Epithelial cell of prostate (primary cell): ENCODE measurements at regions not wholly inside any gene's neighbourhood (a gene's known extent, or its start where the extent isn't known, plus 50 kb on each side); places are given as distances from the start of the nearest gene placed in this dataset.

Experiments
- DNase-seq: peaks from one replicate; pipeline ENCODE4 v3.0.0-alpha.2; 2011; ENCODE audit warnings: low read depth, low spot score
- H3K27ac ChIP-seq: fragments of 450-650 bp; 2 replicates; pipeline ENCODE4 v1.5.1; 2017; ENCODE audit warnings: mild to moderate bottlenecking

GRCh38 chr5:4862500-4862899 lies 277.6 kb upstream of the ADAMTS16 start:
- no peak overlapping the region for H3K27ac ChIP-seq
- DNase-seq: no peak

GRCh38 chr5:4866131-4866659 lies 273.9 kb upstream of the ADAMTS16 start:
- DNase-seq: no peak

DNA sequence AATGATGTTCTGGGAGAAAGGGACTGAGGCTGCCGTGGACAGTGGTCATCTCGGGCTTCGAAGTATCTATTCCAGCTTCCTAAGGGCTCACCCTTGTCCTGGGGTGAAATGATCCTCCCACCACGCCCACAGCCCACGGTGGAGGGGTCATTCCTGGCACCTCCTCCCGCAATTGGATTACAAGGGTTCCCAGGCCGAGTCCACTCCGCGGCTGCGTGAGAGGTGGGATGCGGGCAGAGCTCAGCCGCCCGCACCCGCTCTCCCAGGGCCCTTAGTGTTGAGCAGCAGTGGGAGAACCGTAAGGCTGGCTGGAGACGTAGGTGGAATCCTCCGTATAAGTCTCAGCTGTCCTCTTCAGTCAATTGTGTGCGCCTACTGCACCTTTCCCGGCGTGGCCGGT lies 273.3 kb upstream of the ADAMTS16 start:
- H3K27ac ChIP-seq: no peak overlapping the region
- no peak for DNase-seq

More at GRCh38 chr5:4866131-4866659, 273.9 kb upstream of the ADAMTS16 start:
- H3K27ac ChIP-seq: no peak overlapping the region

DNA sequence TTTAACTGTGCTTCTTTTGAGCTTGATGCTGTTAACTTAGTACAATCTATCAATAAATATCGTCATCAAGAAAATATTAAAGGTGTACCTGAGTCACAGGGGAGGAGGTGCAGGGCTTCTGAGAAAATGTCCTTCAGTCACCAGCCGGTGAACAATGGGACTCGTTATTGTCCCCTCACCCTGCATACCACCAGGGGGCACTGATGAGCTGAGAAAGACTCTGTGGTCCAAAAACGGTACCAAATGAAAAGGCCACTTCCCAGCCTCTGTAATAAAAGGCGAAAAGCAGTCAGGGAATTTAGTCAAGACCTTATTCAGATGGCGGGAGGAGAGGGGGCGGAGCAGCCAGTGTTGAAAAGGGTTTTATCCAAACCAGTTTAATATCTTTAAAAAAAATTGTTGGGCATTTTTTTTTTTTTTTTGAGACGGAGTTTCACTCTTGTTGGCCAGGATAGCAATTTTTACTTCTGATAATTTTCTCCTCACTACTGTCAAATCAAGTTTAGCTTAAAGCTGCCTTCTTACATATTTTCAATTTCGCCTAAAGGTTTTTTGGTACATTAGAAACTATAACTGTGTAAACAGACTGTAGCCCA lies 271.9 kb upstream of the ADAMTS16 start:
- no peak for DNase-seq
- H3K27ac ChIP-seq: no peak overlapping the region

DNA sequence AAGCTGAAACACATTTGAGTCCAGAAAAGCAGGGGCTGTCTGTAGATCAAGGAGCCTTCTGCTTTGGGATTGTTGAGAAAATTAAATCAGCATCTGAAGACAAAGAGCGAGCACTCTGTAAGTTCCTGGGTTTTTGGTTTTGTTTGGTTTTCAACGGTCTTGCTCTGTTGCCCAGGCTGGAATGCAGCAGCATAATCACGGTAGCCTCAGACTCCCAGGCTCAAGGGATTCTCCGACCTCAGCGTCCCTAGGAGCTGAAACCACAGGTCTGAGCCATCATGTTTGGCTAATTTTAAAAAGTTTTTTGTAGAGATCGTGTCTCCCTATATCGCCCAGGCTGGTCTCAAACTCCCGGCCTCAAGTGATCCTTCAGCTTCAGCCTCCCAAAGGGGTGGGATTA lies 266.5 kb upstream of the ADAMTS16 start:
- DNase-seq: no peak
- no peak overlapping the region for H3K27ac ChIP-seq

- DNase-seq: no peak
Observed at GRCh38 chr5:4874097-4874496, 266.0 kb upstream of the ADAMTS16 start.

DNA sequence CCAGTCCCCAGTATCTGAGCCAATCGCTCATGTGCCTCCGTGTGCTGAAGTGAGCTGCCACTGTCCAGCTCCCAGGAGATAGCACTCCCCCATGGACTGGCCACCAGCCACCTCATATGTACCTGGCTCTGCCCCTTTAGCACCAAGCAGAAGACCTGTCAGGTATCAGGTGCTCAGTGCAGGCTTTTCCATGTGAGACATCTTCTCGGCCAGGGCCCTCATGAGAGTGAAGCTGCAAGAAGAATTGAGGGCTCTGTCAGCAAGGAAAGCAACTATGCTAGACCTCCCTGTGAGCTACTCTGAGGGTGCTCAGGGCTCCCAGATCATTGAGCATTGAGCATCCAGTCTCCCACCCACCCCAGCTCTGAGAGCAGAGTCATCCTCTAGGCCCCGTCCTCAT lies 264.2 kb upstream of the ADAMTS16 start:
- no peak overlapping the region for H3K27ac ChIP-seq
- no peak for DNase-seq

More at GRCh38 chr5:4874097-4874496, 266.0 kb upstream of the ADAMTS16 start:
- H3K27ac ChIP-seq: no peak overlapping the region

GRCh38 chr5:4876804-4877203 lies 263.3 kb upstream of the ADAMTS16 start:
- H3K27ac ChIP-seq: no peak overlapping the region
- DNase-seq: no peak

GRCh38 chr5:4877579-4877978 lies 262.6 kb upstream of the ADAMTS16 start:
- no peak for DNase-seq
- no peak overlapping the region for H3K27ac ChIP-seq

DNA sequence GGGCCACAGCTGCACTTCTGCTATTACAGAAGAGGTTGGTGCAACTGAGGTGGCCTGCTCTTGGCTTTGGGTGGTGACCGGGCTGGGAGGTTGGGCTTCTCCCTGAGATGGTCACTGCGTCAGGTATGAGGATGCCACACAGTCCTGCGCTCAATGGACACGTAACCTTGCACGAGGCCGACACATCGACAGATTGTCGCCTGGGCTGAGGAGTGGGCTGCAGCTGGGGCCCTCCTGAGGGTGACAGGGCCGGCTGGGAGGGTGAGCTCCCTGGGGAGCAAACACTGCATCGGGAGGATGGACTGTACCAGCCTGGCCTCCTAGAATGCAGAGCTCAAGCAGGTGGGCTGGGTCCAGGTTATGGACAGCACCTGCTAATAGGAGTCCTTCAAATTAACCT lies 261.1 kb upstream of the ADAMTS16 start:
- DNase-seq: no peak

GRCh38 chr5:4879693-4880303 lies 260.3 kb upstream of the ADAMTS16 start:
- no peak overlapping the region for H3K27ac ChIP-seq
- peak; percentile 10 for DNase-seq

More for the DNA sequence above, 261.1 kb upstream of the ADAMTS16 start:
- no peak overlapping the region for H3K27ac ChIP-seq

- DNase-seq: no peak
- no peak overlapping the region for H3K27ac ChIP-seq
Observed at GRCh38 chr5:4880304-4880741, 259.8 kb upstream of the ADAMTS16 start.

DNA sequence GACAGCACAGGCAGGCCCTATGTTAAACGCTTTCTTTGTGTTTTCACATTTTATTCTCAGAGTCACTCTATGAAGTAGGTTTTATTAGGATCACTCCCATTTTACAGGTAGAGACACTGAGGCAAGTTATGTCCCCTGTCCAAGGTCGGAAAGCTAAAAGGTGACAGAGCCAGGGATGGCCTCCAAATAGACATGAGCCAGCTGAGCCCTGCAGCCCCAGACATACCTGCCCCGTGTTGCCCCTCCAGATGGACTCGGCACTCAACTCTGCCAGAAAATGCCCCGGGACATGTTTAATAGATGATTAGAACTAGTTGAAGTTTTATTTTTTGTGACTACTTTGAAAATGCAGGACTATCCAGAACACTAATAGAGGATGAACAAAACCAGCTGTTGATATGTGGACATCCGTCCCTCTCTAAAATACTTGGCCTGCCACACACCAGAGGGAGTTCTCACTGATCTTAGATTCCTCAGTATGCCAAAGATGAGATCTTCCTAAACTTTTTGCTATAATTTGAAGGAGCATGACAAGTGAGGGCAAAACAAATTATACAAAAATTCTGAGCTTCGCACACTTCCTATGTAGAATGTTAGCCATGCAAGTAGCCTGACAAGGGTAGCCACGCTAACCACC lies 258.6 kb upstream of the ADAMTS16 start:
- H3K27ac ChIP-seq: no peak overlapping the region
- no peak for DNase-seq

- H3K27ac ChIP-seq: no peak overlapping the region
- no peak for DNase-seq
Observed at GRCh38 chr5:4882186-4882585, 257.9 kb upstream of the ADAMTS16 start.

DNA sequence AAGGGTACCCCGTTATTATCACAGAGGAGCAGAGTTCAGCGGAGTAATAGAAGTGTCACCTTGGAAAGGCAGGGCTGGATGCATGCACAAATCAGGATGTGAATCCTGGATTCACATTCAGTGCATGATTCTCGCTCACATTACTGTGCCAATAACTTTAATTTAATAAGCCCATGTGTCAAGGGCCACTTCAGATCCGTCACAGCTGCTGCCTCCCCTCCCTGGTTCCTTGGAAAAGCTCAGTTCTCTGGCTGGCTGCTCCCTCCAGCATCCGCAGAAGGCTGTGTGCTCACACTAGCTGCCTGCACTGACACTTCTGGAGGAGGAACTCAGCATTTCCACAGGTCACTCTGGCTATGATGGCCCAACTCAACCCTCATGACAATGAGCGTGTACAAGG lies 256.8 kb upstream of the ADAMTS16 start:
- no peak overlapping the region for H3K27ac ChIP-seq
- no peak for DNase-seq

GRCh38 chr5:4893063-4893744 lies 246.9 kb upstream of the ADAMTS16 start:
- DNase-seq: no peak
- no peak overlapping the region for H3K27ac ChIP-seq

GRCh38 chr5:4896328-4896727 lies 243.8 kb upstream of the ADAMTS16 start:
- no peak overlapping the region for H3K27ac ChIP-seq
- DNase-seq: no peak

GRCh38 chr5:4901305-4901811 lies 238.8 kb upstream of the ADAMTS16 start:
- DNase-seq: no peak
- H3K27ac ChIP-seq: no peak overlapping the region

- H3K27ac ChIP-seq: no peak overlapping the region
- no peak for DNase-seq
Observed at GRCh38 chr5:4901924-4902323, 238.2 kb upstream of the ADAMTS16 start.

GRCh38 chr5:4905674-4906520 lies 234.2 kb upstream of the ADAMTS16 start:
- H3K27ac ChIP-seq: no peak overlapping the region
- DNase-seq: no peak
